DND-41 (cell line): ENCODE measurements at regions not wholly inside any gene's neighbourhood (a gene's known extent, or its start where the extent isn't known, plus 50 kb on each side); places are given as distances from the start of the nearest gene placed in this dataset.

ENCODE experiments used
- ATAC-seq: fragments of 200-7000 bp; cut with Tn5 transposase; 3 replicates; pipeline ENCODE4 v1.9.1; 2021; ENCODE audit warnings: low read depth; ENCODE audit not compliant: insufficient read depth
- DNase-seq: peaks from one replicate; pipeline ENCODE4 v3.0.0-alpha.2; 2020
- H2AFZ ChIP-seq: 2 replicates; pipeline ENCODE4 v1.6.0; 2012; ENCODE audit warnings: low read depth, low read length
- H3K27ac ChIP-seq: 2 replicates; pipeline ENCODE4 v1.5.1; 2012; ENCODE audit warnings: low read length, inconsistent platforms
- H3K27me3 ChIP-seq: fragments of 200-600 bp; sonication (generic); 2 replicates; pipeline ENCODE4 v1.6.0; 2012; ENCODE audit warnings: low read length, mild to moderate bottlenecking, inconsistent platforms; ENCODE audit not compliant: insufficient read depth, poor library complexity
- H3K36me3 ChIP-seq: 2 replicates; pipeline ENCODE4 v1.5.1; 2012; ENCODE audit warnings: low read length, inconsistent platforms; ENCODE audit not compliant: insufficient read depth
- H3K4me1 ChIP-seq: 2 replicates; pipeline ENCODE4 v1.5.1; 2012; ENCODE audit warnings: mild to moderate bottlenecking, low read length; ENCODE audit not compliant: insufficient read depth
- H3K4me2 ChIP-seq: 2 replicates; pipeline ENCODE4 v1.6.0; 2012; ENCODE audit warnings: mild to moderate bottlenecking, moderate library complexity, low read length, inconsistent platforms; ENCODE audit not compliant: insufficient read depth
- H3K4me3 ChIP-seq, 2 experiments: fragments of 200-600 bp in 1 of 2; shearing (Covaris generic) in 1 of 2; 2 replicates each; pipeline ENCODE4 v1.5.1; 2012 to 2016; ENCODE audit warnings: inconsistent platforms in 2 of 2, low read length in 2 of 2, mild to moderate bottlenecking in 2 of 2, low read depth in 1 of 2, moderate library complexity in 1 of 2
- H3K79me2 ChIP-seq: 2 replicates; pipeline ENCODE4 v1.6.0; 2012; ENCODE audit warnings: low read length, inconsistent platforms; ENCODE audit not compliant: insufficient read depth
- H3K9ac ChIP-seq: 2 replicates; pipeline ENCODE4 v1.6.0; 2012; ENCODE audit warnings: low read depth, mild to moderate bottlenecking, inconsistent platforms, low read length, moderate library complexity
- H3K9me3 ChIP-seq: 2 replicates; pipeline ENCODE4 v1.5.1; 2012; ENCODE audit warnings: low read length, moderate library complexity, mild to moderate bottlenecking, inconsistent platforms; ENCODE audit not compliant: insufficient read depth, severe bottlenecking
- H4K20me1 ChIP-seq: 2 replicates; pipeline ENCODE4 v1.6.0; 2012; ENCODE audit warnings: low read length; ENCODE audit not compliant: insufficient read depth
- CTCF ChIP-seq: IDR thresholded peaks from 2 replicates; pipeline ENCODE4 v1.5.1; 2012; ENCODE audit warnings: borderline replicate concordance, low read length, moderate library complexity, mild to moderate bottlenecking; ENCODE audit not compliant: poor library complexity, severe bottlenecking; ENCODE audit errors: extremely low read depth
- EZH2 ChIP-seq: IDR thresholded peaks from 3 replicates; pipeline ENCODE4 v1.6.1; 2012; ENCODE audit warnings: borderline replicate concordance, low read depth, mild to moderate bottlenecking, moderate library complexity, low read length, inconsistent platforms; ENCODE audit not compliant: severe bottlenecking

DNA sequence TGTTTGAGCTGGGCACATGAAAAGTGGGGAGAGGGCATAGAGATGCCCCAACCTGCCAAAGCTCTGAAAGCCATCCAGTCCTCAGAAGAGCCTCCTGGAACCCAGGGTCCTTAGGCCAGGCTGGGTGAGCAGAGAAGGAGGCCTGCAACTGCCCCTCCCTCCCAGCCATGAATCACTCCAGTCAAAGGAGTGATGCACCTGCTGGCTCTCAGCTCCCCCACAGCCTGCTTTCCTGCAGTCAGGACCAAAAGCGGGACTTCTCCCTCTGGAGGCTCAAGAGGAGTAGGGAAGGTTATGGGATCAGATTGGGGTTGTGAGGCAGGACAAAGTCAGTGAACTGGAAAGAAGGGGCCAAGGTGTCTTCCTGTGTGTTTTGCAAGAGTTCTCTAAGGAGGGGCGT is 145.6 kb downstream of the TMEM132E start:
- Histone ChIP-seq H3K9me3 (no peaks in the 10 kb centered on the region), H4K20me1 (peaks cover 6% of the 10 kb centered on the region), H3K9ac (no peak overlapping the region), H3K27ac (no peak overlapping the region), H3K27me3 (peaks cover 23% of the 10 kb centered on the region), H3K4me3 (no peak overlapping the region), H3K4me1 (no peaks in the 10 kb centered on the region), H2AFZ (no peak overlapping the region), H3K4me2 (no peak overlapping the region), H3K79me2 (no peaks in the 10 kb centered on the region), H3K36me3 (no peaks in the 10 kb centered on the region)
- TF ChIP-seq CTCF (no peak), EZH2 (no peak)
- DNase-seq (no peak), ATAC-seq (no peak)

DNA sequence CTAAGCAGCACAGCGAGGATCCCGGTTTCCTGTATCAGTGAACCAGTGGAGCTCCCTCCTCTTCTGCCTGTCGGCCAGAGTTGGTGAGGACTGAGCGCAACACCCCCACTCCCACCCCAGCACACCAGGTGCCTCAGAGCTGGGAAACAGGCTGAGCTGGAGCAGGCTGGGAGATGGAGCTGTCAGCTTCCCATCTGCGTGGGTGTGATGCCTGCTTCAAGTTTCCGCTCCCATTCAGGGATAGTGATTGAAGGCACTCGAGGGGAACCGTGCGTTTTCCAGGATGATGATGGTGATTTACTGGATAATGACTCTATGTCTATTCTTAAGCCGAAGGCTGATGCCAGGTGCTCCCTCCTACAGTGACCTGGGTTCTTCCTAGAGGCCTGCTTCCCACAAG is 144.5 kb downstream of the TMEM132E start:
- no peaks in the 10 kb centered on the region for H3K4me1 ChIP-seq
- H3K9me3 ChIP-seq = no peaks in the 10 kb centered on the region
- H3K9ac ChIP-seq = no peak overlapping the region
- no peak for ATAC-seq
- TF ChIP-seq CTCF (no peak), EZH2 (no peak)
- H3K4me2 ChIP-seq = no peak overlapping the region
- H3K79me2 ChIP-seq = no peaks in the 10 kb centered on the region
- no peak for DNase-seq
- H3K36me3 ChIP-seq = no peaks in the 10 kb centered on the region
- no peak overlapping the region for H3K27ac ChIP-seq
- H3K4me3 ChIP-seq = no peak overlapping the region
- H2AFZ ChIP-seq = no peak overlapping the region
- H3K27me3 ChIP-seq = peaks cover 20% of the 10 kb centered on the region
- H4K20me1 ChIP-seq = peaks cover 6% of the 10 kb centered on the region

DNA sequence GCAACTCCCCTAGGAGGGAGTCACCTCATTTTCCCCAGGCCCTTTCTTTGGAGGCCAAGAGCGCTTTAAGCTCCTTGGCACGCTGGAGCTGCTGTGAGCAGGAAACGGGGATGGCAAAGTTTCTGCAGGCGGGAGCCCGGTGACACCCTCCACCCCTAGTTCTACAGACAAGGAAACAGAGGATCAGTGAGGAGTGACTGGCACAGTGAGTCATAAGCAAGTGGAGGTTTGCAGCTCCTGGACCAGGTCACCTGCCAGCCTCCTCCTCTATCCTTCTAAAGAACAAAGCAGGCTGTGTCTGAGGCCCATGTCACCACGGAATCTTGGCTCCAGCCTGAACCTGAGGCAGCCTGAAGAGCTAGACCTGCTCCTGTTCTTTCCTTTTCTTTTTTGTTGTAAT is 141.9 kb downstream of the TMEM132E start:
- no peak for ATAC-seq
- Histone ChIP-seq H2AFZ (no peak overlapping the region), H3K27ac (no peak overlapping the region), H3K9me3 (no peaks in the 10 kb centered on the region), H3K36me3 (no peaks in the 10 kb centered on the region), H3K79me2 (no peaks in the 10 kb centered on the region), H3K27me3 (peaks cover 9% of the 10 kb centered on the region), H3K4me3 (no peak overlapping the region), H4K20me1 (peaks cover 6% of the 10 kb centered on the region), H3K4me1 (no peaks in the 10 kb centered on the region), H3K9ac (no peak overlapping the region), H3K4me2 (no peak overlapping the region)
- TF ChIP-seq CTCF = no peak
- TF ChIP-seq EZH2 = no peak
- DNase-seq = no peak

GRCh38 chr17:34720760-34721159 is 141.4 kb downstream of the TMEM132E start:
- TF ChIP-seq EZH2 (no peak), CTCF (no peak)
- no peak overlapping the region for H3K4me2 ChIP-seq
- H3K4me3 ChIP-seq = no peak overlapping the region
- H3K79me2 ChIP-seq = no peaks in the 10 kb centered on the region
- ATAC-seq = no peak
- H4K20me1 ChIP-seq = peaks cover 6% of the 10 kb centered on the region
- no peaks in the 10 kb centered on the region for H3K4me1 ChIP-seq
- H3K36me3 ChIP-seq = no peaks in the 10 kb centered on the region
- H3K27me3 ChIP-seq = peaks cover 9% of the 10 kb centered on the region
- no peak overlapping the region for H3K27ac ChIP-seq
- H3K9ac ChIP-seq = no peak overlapping the region
- no peak overlapping the region for H2AFZ ChIP-seq
- H3K9me3 ChIP-seq = no peaks in the 10 kb centered on the region
- DNase-seq = no peak
